Fibroblast of pulmonary artery (primary cell): ENCODE measurements at regions not wholly inside any gene's neighbourhood (a gene's known extent, or its start where the extent isn't known, plus 50 kb on each side); places are given as distances from the start of the nearest gene placed in this dataset.

Experiments used
- DNase-seq: peaks from one replicate; pipeline ENCODE4 v3.0.0-alpha.2; 2010; ENCODE audit warnings: low read depth
- H3K4me3 ChIP-seq: replicated peaks from 2 replicates; pipeline ENCODE4 v1.5.1; 2011; ENCODE audit warnings: low read depth, mild to moderate bottlenecking, control low read depth, low read length, moderate library complexity
- TF ChIP-seq, protein P1 (sequence below): IDR thresholded peaks from 2 replicates; pipeline ENCODE4 v1.5.1; 2011; ENCODE audit warnings: mild to moderate bottlenecking, control low read depth, low read length, inconsistent platforms; ENCODE audit errors: missing control alignments

DNA sequence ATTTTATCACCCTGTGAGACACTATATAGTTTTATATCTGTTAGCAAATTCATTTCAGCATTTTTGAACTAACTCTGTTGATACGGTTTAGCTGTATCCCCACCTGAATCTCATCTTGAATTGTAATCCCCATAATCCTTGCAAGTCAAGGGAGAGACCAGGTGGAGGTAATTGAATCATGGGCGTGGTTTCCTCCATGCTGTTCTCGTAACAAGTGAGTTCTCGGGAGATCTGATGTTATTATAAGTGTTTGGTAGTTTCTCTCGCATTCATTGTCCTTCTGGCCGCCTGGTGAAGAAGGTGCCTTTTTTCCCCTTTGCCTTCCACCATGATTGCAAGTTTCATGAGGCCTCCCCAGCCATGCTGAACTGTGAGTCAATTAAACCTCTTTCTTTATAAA, 53.2 kb upstream of the TMC3 start:
- TF ChIP-seq, protein P1, sequence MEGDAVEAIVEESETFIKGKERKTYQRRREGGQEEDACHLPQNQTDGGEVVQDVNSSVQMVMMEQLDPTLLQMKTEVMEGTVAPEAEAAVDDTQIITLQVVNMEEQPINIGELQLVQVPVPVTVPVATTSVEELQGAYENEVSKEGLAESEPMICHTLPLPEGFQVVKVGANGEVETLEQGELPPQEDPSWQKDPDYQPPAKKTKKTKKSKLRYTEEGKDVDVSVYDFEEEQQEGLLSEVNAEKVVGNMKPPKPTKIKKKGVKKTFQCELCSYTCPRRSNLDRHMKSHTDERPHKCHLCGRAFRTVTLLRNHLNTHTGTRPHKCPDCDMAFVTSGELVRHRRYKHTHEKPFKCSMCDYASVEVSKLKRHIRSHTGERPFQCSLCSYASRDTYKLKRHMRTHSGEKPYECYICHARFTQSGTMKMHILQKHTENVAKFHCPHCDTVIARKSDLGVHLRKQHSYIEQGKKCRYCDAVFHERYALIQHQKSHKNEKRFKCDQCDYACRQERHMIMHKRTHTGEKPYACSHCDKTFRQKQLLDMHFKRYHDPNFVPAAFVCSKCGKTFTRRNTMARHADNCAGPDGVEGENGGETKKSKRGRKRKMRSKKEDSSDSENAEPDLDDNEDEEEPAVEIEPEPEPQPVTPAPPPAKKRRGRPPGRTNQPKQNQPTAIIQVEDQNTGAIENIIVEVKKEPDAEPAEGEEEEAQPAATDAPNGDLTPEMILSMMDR = no peak
- no peak overlapping the region for H3K4me3 ChIP-seq
- DNase-seq = no peak

DNA sequence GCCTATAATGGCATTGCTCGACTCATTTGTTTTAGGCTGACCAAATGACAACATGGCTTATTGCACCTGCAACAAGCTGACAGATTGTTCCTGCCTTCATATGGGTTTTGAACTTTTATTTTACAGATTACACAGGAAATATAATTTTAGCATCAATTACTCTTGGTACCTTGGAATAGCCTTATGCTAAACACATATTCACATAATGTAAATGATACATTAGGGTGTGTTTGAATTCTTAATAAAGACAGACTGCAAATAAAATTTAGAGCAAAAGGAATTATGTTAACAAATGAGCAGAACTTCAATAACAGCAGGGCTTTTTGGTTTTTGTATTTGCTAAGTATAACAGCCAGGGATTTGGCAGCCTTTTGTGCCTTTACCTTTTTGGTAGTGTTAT, 51.9 kb upstream of the TMC3 start:
- no peak overlapping the region for H3K4me3 ChIP-seq
- TF ChIP-seq, protein P1 = no peak
- DNase-seq = no peak
